AG08396 (cell line): ENCODE measurements at regions not wholly inside any gene's neighbourhood (a gene's known extent, or its start where the extent isn't known, plus 50 kb on each side); places are given as distances from the start of the nearest gene placed in this dataset.
A peak's percentile ranks its signal among the peaks of the same experiment; 100 is the strongest.
"Not testable (repeated sequence)": the region's sequence is repeated elsewhere in the genome, so short reads cannot be mapped to it uniquely, and the experiment has no call there.

Source experiments
- DNase-seq: peaks from one replicate; pipeline ENCODE4 v3.0.0; 2012; ENCODE audit warnings: low spot score, mixed read lengths

DNA sequence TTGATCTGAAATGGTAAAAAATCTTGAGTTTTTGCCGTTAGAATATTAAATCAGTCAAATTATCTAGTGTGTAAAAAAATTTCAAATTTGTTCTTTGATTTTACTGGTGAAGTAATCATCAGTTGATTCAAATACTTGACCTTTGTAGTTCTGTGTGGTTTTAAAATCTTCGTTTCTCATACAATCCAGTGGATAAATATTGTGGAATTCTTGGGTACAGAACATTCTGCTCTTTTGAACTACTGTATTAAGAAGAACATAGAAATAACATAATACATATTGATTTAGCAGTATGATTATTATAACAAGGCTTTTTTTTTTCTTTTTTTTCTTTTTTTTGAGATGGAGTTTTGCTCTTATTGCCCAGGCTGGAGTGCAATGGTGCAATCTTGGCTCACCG is 491.8 kb downstream of the CD109 start:
- DNase-seq, result no peak

DNA sequence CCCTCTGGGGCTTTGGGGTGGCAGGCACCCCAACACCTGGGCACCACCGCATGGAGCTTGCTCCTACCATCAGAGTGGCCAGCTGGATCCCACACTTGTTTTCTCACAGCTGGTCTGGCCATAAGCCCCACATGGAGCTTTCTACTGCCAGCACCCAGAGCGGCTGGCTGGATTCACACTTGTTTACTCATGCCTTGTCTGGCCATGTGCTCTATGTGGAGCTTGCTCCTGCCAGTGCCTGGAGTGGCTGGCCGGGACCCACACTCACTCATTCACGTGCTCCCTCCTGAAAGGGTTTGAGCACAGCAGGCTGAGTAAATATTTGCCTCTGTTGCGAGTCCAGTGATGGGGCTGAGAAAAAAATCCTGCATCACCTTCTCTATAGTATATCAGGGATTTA is 487.0 kb downstream of the CD109 start:
- DNase-seq, result no peak

DNA sequence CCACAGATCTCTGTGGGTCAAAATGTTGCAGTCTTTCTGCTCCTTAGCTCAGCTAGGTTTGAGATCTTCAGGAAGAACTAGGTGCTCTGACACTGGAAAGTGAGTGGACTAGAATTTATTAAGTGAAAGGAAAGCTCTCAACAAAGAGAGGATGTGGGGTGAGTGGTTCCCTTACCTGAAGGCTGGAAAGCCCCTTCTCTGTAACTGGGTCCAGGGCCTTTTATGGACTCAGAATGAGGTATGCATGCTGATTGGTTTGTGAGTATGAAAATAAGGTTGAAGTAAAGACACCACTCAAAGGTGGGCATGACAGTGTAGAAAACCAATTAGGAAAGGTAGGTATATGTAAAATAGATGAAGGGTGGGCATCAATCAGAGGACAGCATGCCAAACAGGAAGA is 485.5 kb downstream of the CD109 start:
- no peak for DNase-seq

DNA sequence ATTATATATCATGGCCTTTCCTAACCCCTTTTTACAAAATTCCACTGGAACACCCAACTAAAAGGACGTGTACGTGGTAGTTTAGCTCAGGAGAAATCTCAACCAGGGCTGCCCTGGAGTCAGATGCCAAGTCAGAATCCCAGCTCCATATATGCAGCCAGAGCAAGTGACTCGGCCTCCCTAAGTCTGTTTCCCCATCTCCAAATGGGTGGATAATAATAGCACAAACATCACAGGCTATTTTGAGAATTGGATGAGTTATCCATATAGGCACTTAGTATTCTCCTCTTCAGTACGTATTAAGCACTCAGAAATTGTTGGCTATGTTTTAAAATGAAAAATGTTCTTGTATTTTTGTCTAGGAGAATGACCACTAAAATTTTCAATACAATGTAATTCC is 481.5 kb downstream of the CD109 start:
- no peak for DNase-seq

DNA sequence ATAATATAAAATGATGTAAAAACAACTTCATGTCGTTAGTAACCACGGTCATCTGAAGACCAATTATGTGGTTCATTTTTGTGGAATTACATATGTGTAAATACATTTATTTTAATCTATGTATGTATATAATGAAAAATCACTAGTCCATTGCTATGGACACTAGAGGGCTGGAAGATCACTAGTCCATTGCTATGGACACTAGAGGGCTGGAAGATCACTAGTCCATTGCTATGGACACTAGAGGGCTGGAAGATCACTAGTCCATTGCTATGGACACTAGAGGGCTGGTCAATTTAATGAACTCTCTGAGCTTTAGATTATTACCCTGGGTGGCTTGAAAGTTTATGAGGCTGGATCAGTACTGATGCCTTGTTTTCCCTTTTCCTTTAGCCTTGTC is 474.5 kb downstream of the CD109 start:
- DNase-seq, result not testable (repeated sequence)

DNA sequence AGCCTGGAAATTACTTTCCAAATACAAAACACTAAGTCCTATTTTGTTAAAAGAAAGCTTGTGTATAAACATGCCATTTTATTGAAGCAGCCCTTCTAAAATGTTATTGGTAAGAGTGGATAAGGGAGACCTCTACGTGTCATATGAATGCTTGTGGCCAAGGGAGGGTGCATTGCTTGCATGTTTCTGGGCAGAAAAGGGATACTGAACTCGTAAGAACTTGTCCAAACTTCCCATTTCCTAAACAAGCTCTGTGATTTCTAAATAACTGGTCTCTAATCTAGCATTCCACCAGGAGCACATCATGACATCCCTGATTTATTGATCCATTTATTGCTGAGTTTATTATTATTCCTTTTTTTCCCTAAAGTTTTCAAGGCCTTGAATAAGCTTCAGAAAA is 474.1 kb downstream of the CD109 start:
- DNase-seq, result peak; percentile 55

DNA sequence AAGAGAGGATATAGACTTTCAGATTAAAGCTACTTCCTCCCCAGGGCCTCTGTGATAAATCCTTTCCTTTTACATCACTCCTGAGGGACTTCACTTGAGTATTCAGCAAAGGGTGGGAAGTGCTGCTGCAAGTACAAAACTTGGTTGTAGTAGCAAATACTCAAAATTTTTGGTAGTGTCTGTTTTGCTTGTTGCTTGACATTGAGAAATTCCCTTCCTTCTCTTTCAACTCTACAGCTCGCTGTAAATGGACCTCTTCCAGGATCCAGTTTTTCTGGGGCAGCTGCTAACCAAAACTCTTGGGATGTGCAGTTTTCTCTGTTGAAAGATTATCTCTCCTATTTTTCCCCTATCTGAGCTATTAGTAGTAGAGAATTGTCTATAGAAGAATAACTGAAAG is 472.0 kb downstream of the CD109 start:
- no peak for DNase-seq

DNA sequence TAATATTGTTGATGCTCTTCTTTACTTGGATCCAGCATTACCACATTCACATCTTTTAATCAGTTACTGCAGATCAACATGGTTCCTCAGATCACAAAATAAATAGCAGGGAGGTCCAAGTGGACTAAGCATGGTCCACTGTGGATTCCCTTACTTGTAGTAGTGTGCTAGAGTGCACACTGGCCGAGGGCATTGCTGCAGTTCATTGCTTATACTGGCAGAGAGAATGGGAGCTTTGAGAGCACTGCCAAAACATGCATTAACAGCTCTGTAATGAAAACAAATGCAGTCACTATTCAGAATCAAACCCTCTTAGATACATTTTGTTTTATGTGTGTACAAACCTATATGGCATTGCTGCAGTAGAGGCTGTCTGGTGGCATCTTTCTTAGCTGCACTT is 471.5 kb downstream of the CD109 start:
- no peak for DNase-seq

DNA sequence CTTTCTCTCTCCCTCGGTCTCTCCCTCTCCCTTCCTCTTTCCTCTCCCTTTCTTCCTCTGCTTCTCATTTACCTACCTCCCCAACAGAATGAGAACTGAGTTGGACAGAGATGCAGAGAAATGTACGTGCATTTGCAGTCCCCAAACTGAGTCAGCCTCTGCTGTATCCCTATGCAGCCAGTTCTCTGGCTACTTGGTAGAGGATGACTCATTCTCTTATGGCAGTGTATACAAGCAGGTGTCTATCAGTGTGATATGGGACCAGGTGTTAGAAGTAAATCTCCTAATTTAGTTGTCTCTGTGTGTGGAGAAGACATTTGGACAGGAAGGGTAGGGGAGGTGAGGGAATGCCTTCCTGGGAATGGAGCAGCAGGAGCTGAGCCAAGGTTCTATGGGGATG is 470.8 kb downstream of the CD109 start:
- no peak for DNase-seq

DNA sequence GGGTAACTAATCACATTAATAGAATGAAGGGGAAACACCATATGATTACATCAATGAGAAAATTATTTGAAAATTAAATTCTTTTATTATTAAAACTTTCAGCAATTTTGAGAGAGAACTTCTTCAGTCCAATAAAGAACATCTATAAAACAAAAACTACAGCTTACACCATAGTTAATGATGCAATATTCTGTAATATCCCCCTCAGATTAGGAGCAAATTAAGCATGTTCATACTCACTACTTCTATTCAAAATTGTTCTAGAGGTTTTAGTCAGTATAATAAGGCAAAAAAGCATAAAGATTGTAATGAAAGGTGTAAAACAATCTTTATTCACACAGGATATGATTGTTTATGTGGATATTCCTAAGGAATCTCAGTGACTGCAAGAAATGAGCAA is 465.4 kb downstream of the CD109 start:
- no peak for DNase-seq

DNA sequence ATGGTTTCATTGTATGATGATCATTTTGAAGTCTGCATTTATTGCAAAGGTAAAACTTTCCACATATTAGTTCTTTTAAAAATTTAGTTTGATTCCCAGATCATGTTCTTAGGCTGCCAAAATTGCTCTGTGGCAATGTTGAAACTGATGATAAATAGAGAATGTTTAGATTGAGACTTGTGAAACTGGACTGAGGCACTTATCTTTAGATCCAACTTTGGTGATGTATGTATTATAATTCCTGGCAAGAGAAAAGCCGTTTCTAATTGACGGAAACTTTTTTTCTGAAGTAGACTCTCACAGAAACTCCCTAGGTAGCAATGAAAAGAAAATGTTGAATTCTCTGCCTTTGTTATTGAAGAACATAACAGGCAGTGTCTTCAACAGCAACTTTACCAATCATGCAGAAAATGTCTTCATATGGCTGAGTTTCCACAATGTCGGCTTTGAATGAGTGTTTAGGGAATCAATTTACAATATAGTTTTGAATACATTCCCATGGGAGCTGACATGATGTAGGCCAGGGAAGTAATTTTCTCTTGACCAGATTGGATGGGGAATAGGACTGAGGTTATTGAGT is 456.2 kb downstream of the CD109 start:
- DNase-seq, result no peak

DNA sequence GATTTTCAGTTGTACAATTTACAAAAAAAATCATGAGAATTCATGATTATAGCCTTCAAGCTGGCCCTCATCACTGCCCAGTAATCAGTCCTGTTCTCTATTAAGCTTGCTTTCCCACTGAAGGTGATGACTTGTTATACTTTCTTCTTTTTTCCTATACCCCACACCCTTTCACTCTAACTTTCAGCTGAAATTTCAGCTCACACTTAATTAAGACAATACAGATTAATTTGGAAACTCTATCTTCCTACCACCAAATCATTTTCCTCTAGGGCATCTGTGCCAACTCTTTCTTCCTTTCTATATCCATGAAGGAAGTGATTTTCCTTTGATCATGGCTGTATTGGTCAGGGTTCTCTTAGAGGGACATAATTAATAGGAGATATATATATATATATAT is 449.9 kb downstream of the CD109 start:
- no peak for DNase-seq

DNA sequence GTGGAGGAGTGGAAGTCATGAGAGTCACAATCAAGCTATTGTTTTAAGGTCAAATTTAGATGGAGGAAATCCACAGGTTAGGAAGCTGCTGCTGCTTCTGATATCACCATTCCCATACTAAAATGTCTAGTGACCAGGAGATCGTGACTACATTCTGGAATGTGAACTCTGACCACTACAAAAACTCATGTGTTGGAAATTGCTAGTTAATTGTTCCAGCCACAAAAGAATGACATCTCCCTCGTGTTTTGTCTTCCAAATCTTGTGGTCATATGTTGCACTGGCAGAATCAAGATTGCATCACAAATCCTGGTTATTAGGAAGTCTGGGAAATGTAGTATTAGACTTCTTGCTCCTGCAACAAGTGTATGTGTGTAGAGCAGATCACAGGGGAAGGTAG is 441.9 kb downstream of the CD109 start:
- DNase-seq, result peak; percentile 27

DNA sequence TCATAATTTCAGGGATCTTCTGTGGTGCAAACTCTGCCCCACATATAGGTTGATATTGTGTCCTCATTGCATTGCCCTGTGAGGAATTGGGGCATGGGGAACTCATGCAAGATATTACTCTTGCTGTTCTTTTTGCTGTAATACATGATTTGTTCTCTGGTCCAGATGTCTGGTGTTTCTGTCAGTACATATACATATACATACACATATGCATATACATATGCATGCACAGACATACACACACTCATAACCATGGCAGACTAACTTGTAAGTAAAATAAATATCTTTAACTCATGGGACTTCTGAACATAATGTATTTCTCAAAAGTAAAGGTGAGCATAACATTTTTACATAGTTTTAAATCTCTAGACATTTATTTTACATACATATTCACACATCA is 438.3 kb downstream of the CD109 start:
- DNase-seq, result no peak

DNA sequence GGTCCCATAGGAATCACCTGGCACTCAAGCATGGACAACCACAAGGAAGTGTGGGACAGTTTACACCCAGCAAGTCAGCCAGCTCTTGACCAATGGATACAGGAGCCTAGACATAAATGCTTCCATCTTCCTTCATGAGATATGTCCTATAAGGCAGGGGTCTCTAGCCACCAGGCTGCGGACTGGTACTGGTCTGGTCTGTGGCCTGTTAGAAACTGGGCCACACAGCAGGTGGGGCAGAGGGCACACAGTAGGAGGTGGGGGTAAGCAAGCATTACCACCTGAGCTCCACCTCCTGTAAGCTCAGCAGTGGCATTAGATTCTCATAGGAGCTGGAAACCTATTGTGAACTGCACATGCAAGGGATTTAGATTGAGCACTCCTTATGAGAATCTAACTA is 437.1 kb downstream of the CD109 start:
- DNase-seq, result no peak

DNA sequence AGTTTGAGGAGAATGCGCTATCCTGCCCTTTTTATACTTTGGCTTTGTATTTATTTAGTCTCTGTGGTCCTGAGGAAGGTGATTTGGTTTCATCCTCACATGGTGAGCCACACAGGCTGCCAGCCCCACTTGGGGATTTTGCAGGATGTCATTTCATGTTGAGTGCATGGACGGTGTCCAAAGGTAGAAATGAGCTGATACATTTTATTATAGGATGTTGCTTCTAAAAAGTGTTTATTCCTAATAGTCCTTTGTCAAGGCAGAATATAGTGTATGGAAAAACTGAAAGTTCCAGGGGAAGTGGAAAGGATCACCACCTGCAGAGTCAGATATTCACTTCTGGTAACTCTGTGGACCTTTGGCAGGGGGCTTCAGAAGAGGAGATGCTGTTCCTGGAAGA is 434.6 kb downstream of the CD109 start:
- no peak for DNase-seq

DNA sequence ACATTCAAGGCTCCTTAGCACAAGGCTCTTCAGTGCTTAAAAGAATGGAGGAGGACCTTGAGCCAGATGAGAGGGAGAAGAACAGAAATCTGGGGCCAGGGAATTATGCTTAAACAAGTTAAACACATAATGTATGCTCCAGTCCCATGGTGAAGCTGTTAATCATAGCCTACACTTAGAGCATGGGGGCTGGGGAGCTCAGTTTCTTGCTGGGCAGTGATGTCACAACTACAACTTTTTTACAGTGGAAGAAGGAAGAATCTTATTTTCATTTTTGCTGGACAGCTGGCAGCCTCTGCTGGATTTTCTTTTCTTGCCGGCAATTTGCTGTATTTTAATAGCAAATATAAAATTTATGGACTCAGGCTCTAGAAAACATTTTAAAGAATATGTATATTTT is 432.5 kb downstream of the CD109 start:
- peak; percentile 14 for DNase-seq

DNA sequence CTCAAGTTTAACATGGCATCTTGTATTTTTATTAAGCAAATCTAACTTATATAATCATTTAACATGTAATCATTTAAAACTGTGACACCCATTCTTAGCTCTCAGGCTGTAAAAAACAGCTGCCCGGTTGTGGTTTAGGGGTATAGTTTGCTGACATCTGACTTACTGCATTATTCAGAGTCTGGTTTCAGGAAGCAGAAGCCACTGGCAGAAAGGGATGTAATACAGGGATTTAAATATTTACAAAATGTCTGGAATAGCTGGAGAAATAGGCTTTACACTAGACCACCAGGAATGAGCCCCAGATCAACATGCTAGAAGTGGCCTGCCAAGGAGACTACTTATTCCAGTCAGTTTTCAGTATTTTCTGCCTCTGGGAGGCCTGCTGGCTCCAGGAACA is 421.1 kb downstream of the CD109 start:
- DNase-seq, result no peak

DNA sequence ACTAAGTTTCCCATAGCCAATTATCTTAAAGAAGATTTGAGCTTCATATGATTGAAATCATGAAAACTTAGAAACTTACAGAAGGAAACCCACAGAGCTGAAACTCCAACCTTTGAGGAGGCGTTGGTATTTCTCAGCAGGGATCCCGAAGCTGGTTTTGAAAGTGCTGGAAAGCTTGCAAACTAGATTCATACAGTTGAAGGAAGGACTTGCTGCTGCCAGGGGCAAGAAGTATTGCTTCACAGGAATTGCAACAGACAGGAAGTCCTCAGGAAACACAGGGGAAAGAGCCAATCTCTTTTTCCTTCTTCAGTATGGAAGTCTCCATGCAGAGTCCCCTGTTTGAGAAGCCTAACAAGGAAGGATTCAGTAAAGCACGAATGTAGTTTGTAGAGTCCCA is 419.7 kb downstream of the CD109 start:
- DNase-seq, result peak; percentile 20

DNA sequence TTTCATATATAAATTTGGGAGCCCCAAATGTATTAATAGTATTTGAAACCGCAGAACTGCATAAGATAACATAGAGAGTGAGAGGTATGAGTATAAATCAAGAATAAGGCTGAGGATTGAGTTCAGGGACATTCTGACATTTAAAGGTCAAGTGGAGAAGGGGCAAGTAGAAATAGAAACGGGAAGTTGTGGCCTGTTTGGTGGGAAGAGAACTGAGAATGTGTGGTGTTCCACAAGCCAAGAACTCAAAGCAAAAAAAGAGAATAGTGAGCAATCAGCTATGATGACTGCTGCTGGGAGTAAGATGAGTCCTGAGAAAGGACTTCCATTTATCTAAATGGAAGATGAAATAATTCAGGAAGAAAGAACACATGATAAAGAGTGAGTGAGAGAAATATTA is 418.4 kb downstream of the CD109 start:
- no peak for DNase-seq

DNA sequence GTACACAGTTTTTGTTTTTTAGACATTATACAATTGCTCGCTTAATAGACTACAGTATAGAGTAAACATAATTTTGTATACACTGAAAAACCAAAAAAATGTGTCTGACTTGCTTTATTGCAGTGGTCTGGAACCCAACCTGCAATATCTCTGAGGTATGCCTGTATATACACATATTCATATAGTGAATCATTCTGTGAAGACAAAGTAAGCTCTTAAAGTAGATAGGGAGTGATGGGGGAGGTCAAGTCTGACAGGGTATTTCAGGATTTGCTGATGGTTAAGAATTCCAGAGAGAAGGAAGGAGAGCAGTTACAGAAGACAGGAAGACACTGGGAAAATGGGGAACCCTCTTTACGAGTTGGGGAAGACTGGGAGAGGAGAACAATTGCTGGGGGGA is 417.9 kb downstream of the CD109 start:
- no peak for DNase-seq

DNA sequence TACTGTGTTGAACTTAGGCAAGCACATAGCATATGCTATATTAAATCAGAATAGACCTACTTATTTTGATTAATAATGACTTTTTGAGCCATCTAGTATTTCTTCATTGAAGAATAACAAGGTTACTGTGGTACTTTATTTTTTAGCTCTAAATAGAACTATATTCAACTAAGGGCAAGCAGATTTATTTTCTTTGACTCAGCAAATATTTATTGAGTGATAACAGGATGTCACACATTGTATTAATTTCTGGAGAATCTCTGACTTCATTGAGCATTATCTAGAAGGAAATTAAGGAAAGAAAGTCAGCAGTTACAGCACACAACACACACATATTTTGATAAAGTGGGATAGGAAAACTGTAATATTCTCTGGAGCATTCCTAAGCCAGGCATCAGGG is 407.4 kb downstream of the CD109 start:
- DNase-seq, result no peak

DNA sequence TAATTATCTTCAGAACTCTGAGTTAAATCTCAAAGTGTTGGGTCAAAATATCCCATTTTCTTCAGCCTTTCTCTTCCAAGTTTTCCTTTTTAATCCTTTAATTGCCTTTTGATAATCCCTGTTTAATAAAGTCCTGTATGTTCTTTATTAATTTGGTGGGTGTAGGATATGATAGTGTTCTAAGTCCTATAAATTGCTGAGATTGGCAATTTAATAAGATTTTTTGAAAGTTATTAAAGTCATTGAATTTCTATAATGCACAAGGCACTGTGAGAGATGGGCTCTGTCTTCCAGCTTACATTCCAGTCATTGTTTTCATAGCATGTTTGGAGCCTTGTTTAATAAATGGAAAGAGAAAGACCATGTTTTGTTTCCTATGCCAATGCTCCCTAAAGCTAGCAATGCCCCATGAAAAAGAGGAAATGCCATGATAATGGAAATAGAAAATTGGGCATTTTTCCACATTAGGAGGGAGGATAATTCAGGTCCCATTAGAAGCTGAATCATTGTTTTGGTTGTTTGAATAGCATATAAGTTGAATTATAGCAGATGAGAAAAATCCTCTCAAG is 404.8 kb downstream of the CD109 start:
- no peak for DNase-seq

DNA sequence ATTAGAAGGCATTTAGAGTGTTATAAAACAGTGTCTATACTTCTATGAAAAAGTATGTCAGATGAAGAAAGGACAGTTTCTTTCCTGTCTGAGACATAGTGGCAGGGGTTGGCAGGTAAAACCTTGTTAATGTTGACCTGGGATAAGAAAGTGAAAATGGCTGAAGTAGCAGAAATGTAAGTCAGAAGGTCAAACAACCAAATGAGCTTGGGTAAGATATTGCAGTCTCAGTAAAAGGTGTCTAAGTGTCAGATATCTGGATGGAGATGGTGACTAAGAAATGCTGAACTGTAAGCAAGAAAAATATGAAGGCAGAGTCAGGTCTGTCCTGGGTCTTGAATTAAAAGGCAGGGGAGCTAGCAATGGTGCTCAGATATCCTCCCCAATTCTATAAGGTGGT is 400.3 kb downstream of the CD109 start:
- no peak for DNase-seq

DNA sequence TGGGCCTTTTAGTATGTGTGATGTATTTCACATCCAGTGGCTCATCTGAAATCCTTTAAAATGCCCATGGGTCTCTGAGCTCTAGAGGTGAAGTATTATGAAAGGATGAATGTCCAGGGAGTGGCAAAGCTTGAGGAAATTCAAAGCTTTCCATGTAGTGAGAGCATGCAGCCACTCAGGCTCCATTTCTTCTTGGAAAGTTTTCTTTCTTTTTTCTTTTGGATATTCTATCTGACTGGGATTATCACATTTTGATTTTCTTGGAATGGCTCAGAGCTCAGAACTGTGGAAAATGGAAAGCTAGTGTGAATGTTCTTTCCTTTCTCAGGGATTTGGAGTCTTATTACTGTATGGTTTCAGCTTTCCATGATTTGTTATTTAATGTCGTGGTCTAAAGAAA is 397.4 kb downstream of the CD109 start:
- DNase-seq, result no peak
